HCT116 (cell line): ENCODE measurements at regions not wholly inside any gene's neighbourhood (a gene's known extent, or its start where the extent isn't known, plus 50 kb on each side); places are given as distances from the start of the nearest gene placed in this dataset.

ENCODE experiments used
- ATAC-seq: fragments of 200-7000 bp; cut with Tn5 transposase; 2 replicates; pipeline ENCODE4 v1.9.1; 2020; ENCODE audit warnings: mild to moderate bottlenecking, moderate library complexity
- BruUV-seq: library from RNA; stranded (reverse); fragments of 400-500 nt; replicated peaks from 2 replicates; lab custom pipeline; 2021; lab: Mats Ljungman, UMichigan
- CTCF ChIA-PET: fragments of 300-600 bp; sonication (Branson Sonifier 250); formaldehyde crosslinking; loops from one replicate; lab custom pipeline; 2021; ENCODE audit warnings: antibody characterized with exemption; lab: Charles Lee
- POLR2A ChIA-PET: fragments of 300-600, 350-600 bp; sonication (Branson Sonifier 250); formaldehyde crosslinking; loops from one replicate; lab custom pipeline; 2021; ENCODE audit warnings: antibody characterized with exemption; lab: Charles Lee
- RAD21 ChIA-PET, 2 experiments: fragments of 300-600 bp; sonication (Branson Sonifier 250); formaldehyde crosslinking; loops; one replicate each; lab custom pipeline; 2023; ENCODE audit warnings: low total read pairs in 2 of 2; ENCODE audit not compliant: uncharacterized antibody in 2 of 2, unreplicated experiment in 2 of 2, low non-redundant PET in 1 of 2; lab: Charles Lee
- DNase-seq: peaks from one replicate; pipeline ENCODE4 v3.0.0-alpha.2; 2010; ENCODE audit warnings: low read depth, low spot score
- H2AFZ ChIP-seq: fragments of 200-600 bp; shearing (Covaris generic), sonication (generic); 2 replicates; pipeline ENCODE4 v1.6.1; 2017; ENCODE audit warnings: low read depth, mixed run types, mixed read lengths, antibody characterized with exemption, low read length; ENCODE audit not compliant: poor library complexity, severe bottlenecking
- H3K27ac ChIP-seq: 2 replicates; pipeline ENCODE4 v1.5.1; 2012; ENCODE audit warnings: low read depth, low read length
- H3K27me3 ChIP-seq: fragments of 200-600 bp; sonication (generic); 2 replicates; pipeline ENCODE4 v1.6.1; 2016; ENCODE audit warnings: mixed run types, low read length, mixed read lengths; ENCODE audit not compliant: insufficient read depth
- H3K36me3 ChIP-seq, 2 experiments: fragments of 200-500 bp in 1 of 2; fragments of 200-600 bp in 1 of 2; sonication (Bioruptor generic) in 1 of 2; sonication (generic) in 1 of 2; 2 replicates each; pipeline versions ENCODE4 v1.5.1 to v1.6.1; 2014 to 2016; ENCODE audit warnings: low read length in 2 of 2, inconsistent platforms in 1 of 2, mixed read lengths in 1 of 2, mixed run types in 1 of 2; ENCODE audit not compliant: insufficient read depth in 2 of 2, control insufficient read depth in 1 of 2
- H3K4me1 ChIP-seq, 2 experiments: fragments of 200-600 bp in 1 of 2; sonication (generic) in 1 of 2; 2 replicates each; pipeline versions ENCODE4 v1.5.1 to v1.6.1; 2012 to 2017; ENCODE audit warnings: low read length in 2 of 2, inconsistent platforms in 1 of 2, mild to moderate bottlenecking in 1 of 2, mixed read lengths in 1 of 2, mixed run types in 1 of 2, moderate library complexity in 1 of 2; ENCODE audit not compliant: insufficient read depth in 2 of 2, control insufficient read depth in 1 of 2
- H3K4me2 ChIP-seq: fragments of 200-600 bp; sonication (generic); 2 replicates; pipeline ENCODE4 v1.6.1; 2017; ENCODE audit warnings: mixed run types, low read length, mixed read lengths
- H3K4me3 ChIP-seq, 2 experiments: fragments of 200-600 bp in 1 of 2; sonication (generic) in 1 of 2; replicated peaks in 1 of 2; 2 replicates each; pipeline ENCODE4 v1.5.1; 2011 to 2016; ENCODE audit warnings: low read length in 2 of 2, control low read depth in 1 of 2, low read depth in 1 of 2, mild to moderate bottlenecking in 1 of 2, mixed read lengths in 1 of 2, mixed run types in 1 of 2
- H3K79me2 ChIP-seq: fragments of 200-600 bp; sonication (generic); 2 replicates; pipeline ENCODE4 v1.6.1; 2017; ENCODE audit warnings: mild to moderate bottlenecking, mixed run types, low read length, moderate library complexity, mixed read lengths; ENCODE audit not compliant: insufficient read depth
- H3K9ac ChIP-seq: fragments of 200-600 bp; sonication (generic); 2 replicates; pipeline ENCODE4 v1.6.1; 2016; ENCODE audit warnings: low read length, mixed read lengths
- H3K9me2 ChIP-seq: fragments of 200-600 bp; sonication (generic), shearing (Covaris generic); 2 replicates; pipeline ENCODE4 v1.6.1; 2017; ENCODE audit warnings: mixed run types, mild to moderate bottlenecking, moderate library complexity; ENCODE audit not compliant: insufficient read depth
- H3K9me3 ChIP-seq, 2 experiments: fragments of 200-500 bp in 1 of 2; fragments of 200-600 bp in 1 of 2; sonication (Bioruptor generic) in 1 of 2; sonication (generic) in 1 of 2; 2 replicates each; pipeline ENCODE4 v1.6.1; 2014 to 2017; ENCODE audit warnings: low read length in 2 of 2, mixed read lengths in 2 of 2, inconsistent platforms in 1 of 2, low read depth in 1 of 2, mild to moderate bottlenecking in 1 of 2, mixed run types in 1 of 2, moderate library complexity in 1 of 2; ENCODE audit not compliant: control insufficient read depth in 1 of 2, insufficient read depth in 1 of 2
- H4K20me1 ChIP-seq: fragments of 200-600 bp; sonication (generic), shearing (Covaris generic); 2 replicates; pipeline ENCODE4 v1.6.1; 2017; ENCODE audit warnings: mixed run types, mild to moderate bottlenecking, moderate library complexity; ENCODE audit not compliant: insufficient read depth
- CEBPB ChIP-seq: IDR thresholded peaks from 2 replicates; pipeline ENCODE4 v1.6.1; 2012; ENCODE audit warnings: low read depth
- EGR1 ChIP-seq: IDR thresholded peaks from 2 replicates; pipeline ENCODE4 v1.6.1; 2012; ENCODE audit warnings: low read depth
- intact Hi-C: fragments of 100-400 bp; cut with micrococcal nuclease; formaldehyde crosslinking; loops from 2 replicates; pipeline ENCODE4 v1.10.0; 2022
- TF ChIP-seq, protein P1 (sequence below): IDR thresholded peaks from 2 replicates; pipeline ENCODE4 v1.6.1; 2012; ENCODE audit warnings: low read depth

DNA sequence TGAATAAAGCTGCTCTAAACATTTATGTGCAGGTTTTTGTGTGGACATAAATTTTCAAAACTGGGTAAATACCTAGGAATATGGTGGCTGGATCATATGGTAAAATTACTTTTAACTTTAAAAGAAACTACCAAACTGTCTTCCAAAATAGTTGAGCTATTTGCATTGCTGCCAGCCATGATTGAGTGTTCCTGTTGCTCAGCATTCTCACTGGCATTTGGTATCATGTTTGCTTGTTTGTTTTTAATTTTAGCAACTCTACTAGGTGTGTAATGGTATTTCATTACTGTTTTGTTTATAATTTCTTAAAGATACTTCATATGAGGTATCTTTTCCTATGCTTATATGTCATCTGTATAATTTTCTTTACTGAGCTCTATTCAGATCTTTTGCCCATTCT, 143.2 kb downstream of the POLR1F start (continued):
- TF ChIP-seq, protein P1, sequence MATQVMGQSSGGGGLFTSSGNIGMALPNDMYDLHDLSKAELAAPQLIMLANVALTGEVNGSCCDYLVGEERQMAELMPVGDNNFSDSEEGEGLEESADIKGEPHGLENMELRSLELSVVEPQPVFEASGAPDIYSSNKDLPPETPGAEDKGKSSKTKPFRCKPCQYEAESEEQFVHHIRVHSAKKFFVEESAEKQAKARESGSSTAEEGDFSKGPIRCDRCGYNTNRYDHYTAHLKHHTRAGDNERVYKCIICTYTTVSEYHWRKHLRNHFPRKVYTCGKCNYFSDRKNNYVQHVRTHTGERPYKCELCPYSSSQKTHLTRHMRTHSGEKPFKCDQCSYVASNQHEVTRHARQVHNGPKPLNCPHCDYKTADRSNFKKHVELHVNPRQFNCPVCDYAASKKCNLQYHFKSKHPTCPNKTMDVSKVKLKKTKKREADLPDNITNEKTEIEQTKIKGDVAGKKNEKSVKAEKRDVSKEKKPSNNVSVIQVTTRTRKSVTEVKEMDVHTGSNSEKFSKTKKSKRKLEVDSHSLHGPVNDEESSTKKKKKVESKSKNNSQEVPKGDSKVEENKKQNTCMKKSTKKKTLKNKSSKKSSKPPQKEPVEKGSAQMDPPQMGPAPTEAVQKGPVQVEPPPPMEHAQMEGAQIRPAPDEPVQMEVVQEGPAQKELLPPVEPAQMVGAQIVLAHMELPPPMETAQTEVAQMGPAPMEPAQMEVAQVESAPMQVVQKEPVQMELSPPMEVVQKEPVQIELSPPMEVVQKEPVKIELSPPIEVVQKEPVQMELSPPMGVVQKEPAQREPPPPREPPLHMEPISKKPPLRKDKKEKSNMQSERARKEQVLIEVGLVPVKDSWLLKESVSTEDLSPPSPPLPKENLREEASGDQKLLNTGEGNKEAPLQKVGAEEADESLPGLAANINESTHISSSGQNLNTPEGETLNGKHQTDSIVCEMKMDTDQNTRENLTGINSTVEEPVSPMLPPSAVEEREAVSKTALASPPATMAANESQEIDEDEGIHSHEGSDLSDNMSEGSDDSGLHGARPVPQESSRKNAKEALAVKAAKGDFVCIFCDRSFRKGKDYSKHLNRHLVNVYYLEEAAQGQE, result no peak

DNA sequence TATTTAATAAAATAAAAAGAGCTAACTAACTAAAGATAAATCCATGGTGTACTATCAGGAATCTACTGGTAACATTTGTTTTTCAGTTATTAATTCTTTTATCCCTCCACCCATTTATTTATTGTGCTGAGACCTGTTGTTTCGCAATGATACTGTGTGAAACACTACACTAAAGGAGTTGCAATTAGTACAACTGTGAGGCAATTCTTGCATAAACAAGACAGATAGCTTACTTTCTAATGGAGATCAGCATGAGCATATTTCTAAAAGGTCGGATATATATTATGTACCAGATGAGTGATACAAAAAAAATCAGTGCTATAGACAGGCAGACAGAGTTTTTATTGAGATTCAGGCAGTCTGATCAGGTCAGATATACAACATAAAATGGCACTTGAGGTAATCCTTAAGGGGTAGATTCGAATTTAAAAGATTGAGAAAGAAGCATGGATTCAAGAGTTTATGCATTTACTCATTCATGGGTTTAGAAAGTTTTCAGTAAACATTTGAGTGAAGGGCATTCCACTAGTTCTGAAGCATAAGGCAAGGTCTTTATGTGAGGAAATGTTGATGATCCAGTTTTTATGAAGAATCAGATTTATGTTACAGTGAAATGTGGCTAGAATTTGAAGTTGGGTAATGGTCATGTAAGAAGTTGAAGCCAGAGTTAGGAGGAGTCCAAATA, 147.6 kb downstream of the POLR1F start:
- no peak overlapping the region for H3K9ac ChIP-seq
- no peaks in the 10 kb centered on the region for H3K27me3 ChIP-seq
- TF ChIP-seq EGR1, result no peak
- TF ChIP-seq CEBPB, result peak; percentile 34; the same call in 1 of the 2 replicates
- no peaks in the 10 kb centered on the region for H3K36me3 ChIP-seq
- no peaks in the 10 kb centered on the region for H3K9me2 ChIP-seq
- H2AFZ ChIP-seq, result no peak overlapping the region
- no peaks in the 10 kb centered on the region for H3K9me3 ChIP-seq
- intact Hi-C loops, result no loop called here
- RAD21 ChIA-PET, result no interaction called here
- ATAC-seq, result no peak
- no peak overlapping the region for H3K4me3 ChIP-seq
- CTCF ChIA-PET, result no interaction called here
- no peak for DNase-seq
- no peak overlapping the region for H3K4me2 ChIP-seq
- POLR2A ChIA-PET, result no interaction called here
- no peaks in the 10 kb centered on the region for H3K79me2 ChIP-seq
- no peaks in the 10 kb centered on the region for H3K4me1 ChIP-seq
- no TSS peak for BruUV-seq
- no peak overlapping the region for H3K27ac ChIP-seq
- H4K20me1 ChIP-seq, result no peaks in the 10 kb centered on the region
